Lung (tissue), 11 donors: ENCODE measurements at regions not wholly inside any gene's neighbourhood (a gene's known extent, or its start where the extent isn't known, plus 50 kb on each side); places are given as distances from the start of the nearest gene placed in this dataset.

Experiments used
- ATAC-seq: fragments of 200-7000 bp; cut with Tn5 transposase; one replicate; pipeline ENCODE4 v1.9.1; 2020; ENCODE audit warnings: moderate number of reproducible peaks; ENCODE audit not compliant: insufficient read depth, low FRiP score
- DNase-seq, 3 donors: peaks; one replicate each; pipeline ENCODE4 v3.0.0-alpha.2; 2013 to 2017
- H3K27ac ChIP-seq, 2 donors: one replicate each; pipeline ENCODE4 v1.5.1; 2013; ENCODE audit warnings: mild to moderate bottlenecking in 2 of 2, moderate library complexity in 2 of 2, control low read depth in 1 of 2, inconsistent platforms in 1 of 2, low read depth in 1 of 2, low read length in 1 of 2
- H3K27me3 ChIP-seq, 3 donors: one replicate each; pipeline ENCODE4 v1.5.1; 2013; ENCODE audit warnings: low read length in 2 of 3; ENCODE audit not compliant: control insufficient read depth in 3 of 3, insufficient read depth in 3 of 3
- H3K36me3 ChIP-seq, 4 donors: one replicate each; pipeline ENCODE4 v1.5.1; 2013; ENCODE audit warnings: low read length in 4 of 4, mild to moderate bottlenecking in 1 of 4, moderate library complexity in 1 of 4; ENCODE audit not compliant: control insufficient read depth in 4 of 4, insufficient read depth in 4 of 4
- H3K4me1 ChIP-seq, 5 donors: one replicate each; pipeline ENCODE4 v1.5.1; 2013; ENCODE audit warnings: low read length in 5 of 5, mild to moderate bottlenecking in 2 of 5, moderate library complexity in 1 of 5; ENCODE audit not compliant: control insufficient read depth in 5 of 5, insufficient read depth in 5 of 5
- H3K4me3 ChIP-seq: one replicate; pipeline ENCODE4 v1.5.1; 2013; ENCODE audit warnings: mild to moderate bottlenecking, control low read depth, moderate library complexity
- H3K9ac ChIP-seq, 2 donors: one replicate each; pipeline ENCODE4 v1.5.1; 2013; ENCODE audit warnings: low read length in 2 of 2, control low read depth in 1 of 2; ENCODE audit not compliant: insufficient read depth in 1 of 2
- H3K9me3 ChIP-seq, 4 donors: one replicate each; pipeline ENCODE4 v1.5.1; 2013; ENCODE audit warnings: low read length in 3 of 4, mild to moderate bottlenecking in 1 of 4, moderate library complexity in 1 of 4; ENCODE audit not compliant: control insufficient read depth in 4 of 4, insufficient read depth in 3 of 4
- WGBS, 2 donors: extraction: QIAGEN DNeasy Blood & Tissue Kit; methylation state at CpG; one replicate each; pipeline ENCODE4 v1.1.7; 2013; 5-methylcytosine and 5-hydroxymethylcytosine counted together
- TF ChIP-seq, protein P1 (sequence below): IDR thresholded peaks from 2 replicates; pipeline ENCODE4 v1.5.1; 2012; ENCODE audit warnings: mild to moderate bottlenecking; ENCODE audit errors: control extremely low read depth, extremely low read depth
- donor health status: control.
- donor health status: control.
- donor health status: Bipolar disorder and iron deficiency.
- donor health status: healthy.
- donor health status: DM: yes; HTN: yes; CAD: no.

DNA sequence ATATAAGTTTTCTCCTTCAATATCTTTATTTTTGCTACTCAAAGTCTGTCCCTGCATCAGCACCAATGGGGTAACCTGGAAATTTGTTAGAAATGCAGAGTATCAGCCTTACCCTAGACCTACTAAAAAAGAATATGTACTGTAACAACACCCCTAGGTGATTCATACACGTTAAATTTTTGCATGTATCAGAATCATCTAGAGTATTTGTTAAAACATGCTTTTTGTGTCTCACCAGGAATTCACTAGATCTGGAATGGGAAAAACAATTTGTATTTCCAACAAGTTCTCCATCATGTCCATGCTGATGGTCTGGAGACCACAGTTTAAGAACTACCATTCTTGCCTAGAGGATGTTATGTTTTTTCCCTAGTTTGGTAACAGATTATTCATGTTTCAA, 196.0 kb upstream of the EDNRA start:
- H3K27me3 ChIP-seq: no peaks in the 10 kb centered on the region
- ATAC-seq: no peak
- no peak overlapping the region for H3K4me3 ChIP-seq
- no peak for DNase-seq
- peaks cover 0 to 4% (median 0%) of the 10 kb centered on the region in 4 donors for H3K9me3 ChIP-seq
- no peaks in the 10 kb centered on the region for H3K36me3 ChIP-seq
- H3K27ac ChIP-seq: no peak overlapping the region
- TF ChIP-seq, protein P1, sequence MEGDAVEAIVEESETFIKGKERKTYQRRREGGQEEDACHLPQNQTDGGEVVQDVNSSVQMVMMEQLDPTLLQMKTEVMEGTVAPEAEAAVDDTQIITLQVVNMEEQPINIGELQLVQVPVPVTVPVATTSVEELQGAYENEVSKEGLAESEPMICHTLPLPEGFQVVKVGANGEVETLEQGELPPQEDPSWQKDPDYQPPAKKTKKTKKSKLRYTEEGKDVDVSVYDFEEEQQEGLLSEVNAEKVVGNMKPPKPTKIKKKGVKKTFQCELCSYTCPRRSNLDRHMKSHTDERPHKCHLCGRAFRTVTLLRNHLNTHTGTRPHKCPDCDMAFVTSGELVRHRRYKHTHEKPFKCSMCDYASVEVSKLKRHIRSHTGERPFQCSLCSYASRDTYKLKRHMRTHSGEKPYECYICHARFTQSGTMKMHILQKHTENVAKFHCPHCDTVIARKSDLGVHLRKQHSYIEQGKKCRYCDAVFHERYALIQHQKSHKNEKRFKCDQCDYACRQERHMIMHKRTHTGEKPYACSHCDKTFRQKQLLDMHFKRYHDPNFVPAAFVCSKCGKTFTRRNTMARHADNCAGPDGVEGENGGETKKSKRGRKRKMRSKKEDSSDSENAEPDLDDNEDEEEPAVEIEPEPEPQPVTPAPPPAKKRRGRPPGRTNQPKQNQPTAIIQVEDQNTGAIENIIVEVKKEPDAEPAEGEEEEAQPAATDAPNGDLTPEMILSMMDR: no peak
- no peak overlapping the region for H3K9ac ChIP-seq
- 79 to 81% methylated on average over 1 of the region's 1 CpG for WGBS, 2 donors
- H3K4me1 ChIP-seq: no peaks in the 10 kb centered on the region

DNA sequence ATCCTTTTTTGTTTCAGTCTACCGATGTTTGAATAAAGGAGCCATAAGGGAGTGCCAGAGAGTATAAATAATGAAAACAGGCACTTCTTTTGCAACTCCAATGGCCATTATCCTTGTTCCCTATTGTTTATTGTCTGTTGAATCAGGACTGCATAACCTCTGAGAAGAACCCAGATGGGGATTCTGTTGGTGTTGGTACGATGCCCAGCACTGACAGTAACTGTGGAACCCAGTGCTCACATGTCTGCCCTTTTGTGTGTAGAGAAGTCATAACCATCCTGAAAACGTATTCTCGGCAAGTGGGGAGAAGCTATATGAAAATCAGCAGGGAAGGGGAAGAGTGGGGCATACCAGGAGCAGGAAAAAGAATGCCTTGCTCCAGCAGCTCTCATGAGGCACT, 195.1 kb upstream of the EDNRA start:
- 88 to 91% methylated on average over 4 of the region's 4 CpGs for WGBS, 2 donors
- H3K4me1 ChIP-seq: no peaks in the 10 kb centered on the region
- peaks cover 0 to 4% (median 0%) of the 10 kb centered on the region in 4 donors for H3K9me3 ChIP-seq
- no peaks in the 10 kb centered on the region for H3K27me3 ChIP-seq
- DNase-seq: no peak
- H3K4me3 ChIP-seq: no peak overlapping the region
- H3K27ac ChIP-seq: no peak overlapping the region
- TF ChIP-seq, protein P1: no peak
- H3K9ac ChIP-seq: no peak overlapping the region
- ATAC-seq: no peak
- H3K36me3 ChIP-seq: no peaks in the 10 kb centered on the region

GRCh38 chr4:147286846-147287587, 193.9 kb upstream of the EDNRA start:
- ATAC-seq: no peak

More at GRCh38 chr4:147286846-147287587, 193.9 kb upstream of the EDNRA start:
- no peaks in the 10 kb centered on the region for H3K36me3 ChIP-seq
- 85 to 87% methylated on average over 6 of the region's 6 CpGs for WGBS, 2 donors
- H3K27ac ChIP-seq: no peak overlapping the region
- no peak overlapping the region for H3K9ac ChIP-seq
- TF ChIP-seq, protein P1: no peak
- no peak for DNase-seq
- no peak overlapping the region for H3K4me3 ChIP-seq
- no peaks in the 10 kb centered on the region for H3K4me1 ChIP-seq
- H3K27me3 ChIP-seq: no peaks in the 10 kb centered on the region
- H3K9me3 ChIP-seq: no peaks in the 10 kb centered on the region
